Right ventricle myocardium inferior (tissue), 1 donor: ENCODE measurements at regions not wholly inside any gene's neighbourhood (a gene's known extent, or its start where the extent isn't known, plus 50 kb on each side); places are given as distances from the start of the nearest gene placed in this dataset.
"Not testable (repeated sequence)": the region's sequence is repeated elsewhere in the genome, so short reads cannot be mapped to it uniquely, and the experiment has no call there.

Experiments
- ATAC-seq: fragments of 200-7000 bp; cut with Tn5 transposase; one replicate; pipeline ENCODE4 v1.9.1; 2020; ENCODE audit warnings: mild to moderate bottlenecking, moderate library complexity
- DNase-seq: peaks from one replicate; pipeline ENCODE4 v3.0.0; 2021; ENCODE audit errors: missing footprints
- intact Hi-C: fragments of 100-400 bp; cut with DNase I; formaldehyde crosslinking; loops from one replicate; pipeline ENCODE4 v1.11.0; 2022
- donor health status: DM: no; HTN: yes; CAD: no; lungs with severe emphysema.

GRCh38 chr13:110807546-110807945, 94.0 kb downstream of the ING1 start:
- DNase-seq: no peak
- intact Hi-C loops: no loop called here
- no peak for ATAC-seq

GRCh38 chr13:110808138-110808537, 94.6 kb downstream of the ING1 start:
- ATAC-seq (no peak), DNase-seq (no peak)
- intact Hi-C loops: no loop called here

- DNase-seq: no peak
- intact Hi-C loops: no loop called here
- no peak for ATAC-seq
Measured at GRCh38 chr13:110809871-110810486, 96.5 kb downstream of the ING1 start.

GRCh38 chr13:110811008-110811720, 97.7 kb downstream of the ING1 start:
- intact Hi-C loops: no loop called here
- no peak for ATAC-seq
- no peak for DNase-seq

- intact Hi-C loops: no loop called here
- ATAC-seq (no peak), DNase-seq (no peak)
Measured at GRCh38 chr13:110811771-110812120, 98.2 kb downstream of the ING1 start.

- ATAC-seq (no peak), DNase-seq (no peak)
- intact Hi-C loops: no loop called here
Measured at GRCh38 chr13:110812121-110812868, 98.8 kb downstream of the ING1 start.

- intact Hi-C loops: no loop called here
- ATAC-seq (no peak), DNase-seq (no peak)
Measured at GRCh38 chr13:110812869-110813645, 99.6 kb downstream of the ING1 start.

- no peak for DNase-seq
- intact Hi-C loops: no loop called here
Measured at GRCh38 chr13:110813646-110814624, 100.4 kb downstream of the ING1 start.

GRCh38 chr13:110815471-110816204, 99.2 kb downstream of the ANKRD10 start:
- no peak for ATAC-seq
- intact Hi-C loops: loop anchor here (2.0 kb wide), 1 partner anchor 99 kb away; no protein-coding TSS in a partner anchor
- no peak for DNase-seq

More at GRCh38 chr13:110813646-110814624, 100.4 kb downstream of the ING1 start:
- no peak for ATAC-seq

GRCh38 chr13:110816500-110816899, 98.4 kb downstream of the ANKRD10 start:
- ATAC-seq (no peak), DNase-seq (no peak)
- intact Hi-C loops: loop anchor here (2.0 kb wide), 1 partner anchor 100 kb away; no protein-coding TSS in a partner anchor

GRCh38 chr13:110817143-110817542, 97.7 kb downstream of the ANKRD10 start:
- DNase-seq: no peak
- intact Hi-C loops: loop anchor here (2.0 kb wide), 1 partner anchor 100 kb away; no protein-coding TSS in a partner anchor
- ATAC-seq: no peak

- no peak for DNase-seq
- intact Hi-C loops: loop anchor here (1.0 kb wide), 1 partner anchor 225 kb away; no protein-coding TSS in a partner anchor
- no peak for ATAC-seq
Measured at GRCh38 chr13:110818747-110819146, 96.1 kb downstream of the ANKRD10 start.

- ATAC-seq: peak; percentile 79
- DNase-seq: peak; percentile 90
- intact Hi-C loops: loop anchor here (1.0 kb wide), 1 partner anchor 226 kb away; no protein-coding TSS in a partner anchor
Measured at GRCh38 chr13:110819203-110820014, 95.5 kb downstream of the ANKRD10 start.

GRCh38 chr13:110820322-110820721, 94.5 kb downstream of the ANKRD10 start:
- intact Hi-C loops: no loop called here
- no peak for DNase-seq
- ATAC-seq: no peak

- DNase-seq, ATAC-seq, intact Hi-C loops: not testable (repeated sequence)
Measured at GRCh38 chr13:110821837-110822668, 92.8 kb downstream of the ANKRD10 start.

GRCh38 chr13:110822669-110822945, 92.3 kb downstream of the ANKRD10 start:
- DNase-seq (no peak), ATAC-seq (no peak)
- intact Hi-C loops: no loop called here
